H9 (cell line): ENCODE measurements at regions not wholly inside any gene's neighbourhood (a gene's known extent, or its start where the extent isn't known, plus 50 kb on each side); places are given as distances from the start of the nearest gene placed in this dataset.

Experiments used
- DNase-seq: peaks from one replicate; pipeline ENCODE4 v3.0.0-alpha.2; 2017
- H2AFZ ChIP-seq: one replicate; pipeline ENCODE4 v1.6.1; 2013; ENCODE audit warnings: mild to moderate bottlenecking, low read length, control low read depth, moderate library complexity
- H2AK5ac ChIP-seq: 2 replicates; pipeline ENCODE4 v1.6.1; 2013; ENCODE audit warnings: low read length, control low read depth, mixed read lengths; ENCODE audit not compliant: insufficient read length
- H2BK120ac ChIP-seq: one replicate; pipeline ENCODE4 v1.6.1; 2013; ENCODE audit warnings: low read depth, mild to moderate bottlenecking, low read length, control low read depth, inconsistent platforms; ENCODE audit not compliant: poor library complexity, severe bottlenecking
- H2BK12ac ChIP-seq: 2 replicates; pipeline ENCODE4 v1.6.1; 2013; ENCODE audit warnings: low read length, control low read depth, mixed read lengths, low read depth; ENCODE audit not compliant: insufficient read length
- H2BK15ac ChIP-seq: 2 replicates; pipeline ENCODE4 v1.6.1; 2013; ENCODE audit warnings: low read depth, low read length, control low read depth
- H2BK20ac ChIP-seq: one replicate; pipeline ENCODE4 v1.6.1; 2013; ENCODE audit warnings: low read depth, mild to moderate bottlenecking, low read length, control low read depth, inconsistent platforms; ENCODE audit not compliant: poor library complexity, severe bottlenecking
- H2BK5ac ChIP-seq: 2 replicates; pipeline ENCODE4 v1.6.1; 2013; ENCODE audit warnings: low read length, control low read depth, mixed read lengths; ENCODE audit not compliant: insufficient read length
- H3K14ac ChIP-seq: 2 replicates; pipeline ENCODE4 v1.6.1; 2013; ENCODE audit warnings: low read length, control low read depth; ENCODE audit not compliant: insufficient read depth
- H3K18ac ChIP-seq: 2 replicates; pipeline ENCODE4 v1.6.1; 2013; ENCODE audit warnings: low read depth, mild to moderate bottlenecking, mixed read lengths, low read length, control low read depth; ENCODE audit not compliant: insufficient read length
- H3K23ac ChIP-seq: 2 replicates; pipeline ENCODE4 v1.6.1; 2013; ENCODE audit warnings: low read length, control low read depth, mixed read lengths, low read depth; ENCODE audit not compliant: insufficient read length
- H3K23me2 ChIP-seq: 2 replicates; pipeline ENCODE4 v1.6.1; 2013; ENCODE audit warnings: low read depth, mild to moderate bottlenecking, mixed read lengths, low read length, control low read depth; ENCODE audit not compliant: insufficient read length, poor library complexity, severe bottlenecking
- H3K27ac ChIP-seq: 2 replicates; pipeline ENCODE4 v1.5.1; 2013; ENCODE audit warnings: low read length, control low read depth, mixed read lengths, low read depth; ENCODE audit not compliant: insufficient read length
- H3K27me3 ChIP-seq: 2 replicates; pipeline ENCODE4 v1.6.1; 2013; ENCODE audit warnings: low read length, control low read depth, inconsistent platforms; ENCODE audit not compliant: insufficient read depth
- H3K4ac ChIP-seq: 2 replicates; pipeline ENCODE4 v1.6.1; 2013; ENCODE audit warnings: low read depth, mild to moderate bottlenecking, control low read depth, inconsistent platforms, low read length, moderate library complexity
- H3K4me1 ChIP-seq: 2 replicates; pipeline ENCODE4 v1.6.1; 2013; ENCODE audit warnings: low read length, control low read depth, inconsistent platforms; ENCODE audit not compliant: insufficient read depth
- H3K4me2 ChIP-seq: 2 replicates; pipeline ENCODE4 v1.6.1; 2013; ENCODE audit warnings: low read length, control low read depth, mixed read lengths; ENCODE audit not compliant: insufficient read length, insufficient read depth
- H3K56ac ChIP-seq: 2 replicates; pipeline ENCODE4 v1.6.1; 2013; ENCODE audit warnings: low read depth, mild to moderate bottlenecking, mixed read lengths, low read length, control low read depth; ENCODE audit not compliant: insufficient read length
- H3K79me1 ChIP-seq: 2 replicates; pipeline ENCODE4 v1.6.1; 2013; ENCODE audit warnings: low read depth, mild to moderate bottlenecking, moderate library complexity, low read length, control low read depth, inconsistent platforms; ENCODE audit not compliant: insufficient read depth, poor library complexity, severe bottlenecking
- H3K79me2 ChIP-seq: 2 replicates; pipeline ENCODE4 v1.6.1; 2013; ENCODE audit warnings: low read length, control low read depth, inconsistent platforms; ENCODE audit not compliant: insufficient read depth
- H3K9ac ChIP-seq: 2 replicates; pipeline ENCODE4 v1.6.1; 2013; ENCODE audit warnings: low read length, control low read depth, mixed read lengths; ENCODE audit not compliant: insufficient read length; ENCODE audit errors: extremely low read depth
- H3K9me3 ChIP-seq: one replicate; pipeline ENCODE4 v1.6.1; 2013; ENCODE audit warnings: low read depth, low read length, inconsistent platforms; ENCODE audit not compliant: control insufficient read depth
- H3T11ph ChIP-seq: one replicate; pipeline ENCODE4 v1.6.1; 2013; ENCODE audit warnings: mild to moderate bottlenecking, low read length, control low read depth, inconsistent platforms
- H4K20me1 ChIP-seq: one replicate; pipeline ENCODE4 v1.6.1; 2013; ENCODE audit not compliant: control insufficient read depth, insufficient read length, insufficient read depth
- H4K5ac ChIP-seq: 2 replicates; pipeline ENCODE4 v1.6.1; 2013; ENCODE audit warnings: low read depth, mild to moderate bottlenecking, mixed read lengths, low read length, control low read depth; ENCODE audit not compliant: insufficient read length
- H4K8ac ChIP-seq: replicated peaks from 2 replicates; pipeline ENCODE4 v1.6.1; 2013; ENCODE audit warnings: low read length, control low read depth, mixed read lengths, low read depth; ENCODE audit not compliant: insufficient read length
- H4K91ac ChIP-seq: 2 replicates; pipeline ENCODE4 v1.6.1; 2013; ENCODE audit warnings: low read depth, mild to moderate bottlenecking, moderate library complexity, mixed read lengths, low read length, control low read depth; ENCODE audit not compliant: insufficient read length
- H3K27ac Mint-ChIP-seq, 3 experiments: 2 replicates in 2 of 3; 3 replicates in 1 of 3; pipeline ENCODE4 v1.8.0; 2020 to 2021; ENCODE audit warnings: mixed read lengths in 3 of 3, mild to moderate bottlenecking in 1 of 3, moderate library complexity in 1 of 3
- H3K27me3 Mint-ChIP-seq: 2 replicates; pipeline ENCODE4 v1.8.0; 2021; ENCODE audit warnings: low read depth, mild to moderate bottlenecking, moderate library complexity, mixed read lengths
- H3K36me3 Mint-ChIP-seq, 3 experiments: 2 replicates in 2 of 3; 3 replicates in 1 of 3; pipeline ENCODE4 v1.8.0; 2020 to 2021; ENCODE audit warnings: low read depth in 3 of 3, mixed read lengths in 3 of 3; ENCODE audit not compliant: insufficient read depth in 1 of 3
- H3K4me1 Mint-ChIP-seq, 2 experiments: 2 replicates each; pipeline ENCODE4 v1.8.0; 2020; ENCODE audit warnings: mixed read lengths in 2 of 2
- H3K4me3 Mint-ChIP-seq, 2 experiments: 2 replicates in 1 of 2; 3 replicates in 1 of 2; pipeline ENCODE4 v1.8.0; 2020 to 2021; ENCODE audit warnings: mild to moderate bottlenecking in 2 of 2, mixed read lengths in 2 of 2, moderate library complexity in 1 of 2
- H3K9me3 Mint-ChIP-seq, 2 experiments: 2 replicates in 1 of 2; 3 replicates in 1 of 2; pipeline ENCODE4 v1.8.0; 2020; ENCODE audit warnings: mild to moderate bottlenecking in 2 of 2, mixed read lengths in 2 of 2, moderate library complexity in 1 of 2
- CTCF ChIP-seq: fragments of 200-600 bp; sonication (generic); conservative IDR thresholded peaks from 3 replicates; pipeline ENCODE4 v1.8.0; 2021; ENCODE audit warnings: antibody characterized with exemption, mild to moderate bottlenecking
- WGBS: extraction: QIAGEN DNeasy Blood & Tissue Kit; methylation state at CpG from one replicate; pipeline ENCODE4 v1.1.7; 2013; ENCODE audit warnings: missing lambda C conversion rate, low lambda C conversion rate, mixed read lengths; ENCODE audit not compliant: insufficient read length; ENCODE audit errors: extremely low coverage; 5-methylcytosine and 5-hydroxymethylcytosine counted together

GRCh38 chr3:159819676-159820075 lies 169.0 kb upstream of the IL12A start:
- DNase-seq: no peak
- no peaks in the 10 kb centered on the region for H3K9me3 ChIP-seq
- 0 out of 7 replicates have a peak overlapping the region, but pooled peaks of 1 of the 3 experiments have one; percentile 31 for H3K27ac Mint-ChIP-seq
- H3K4me1 ChIP-seq: no peaks in the 10 kb centered on the region
- no peaks in the 10 kb centered on the region for H3K79me2 ChIP-seq
- H4K20me1 ChIP-seq: no peaks in the 10 kb centered on the region
- H3K36me3 Mint-ChIP-seq: no peaks in the 10 kb centered on the region
- H3K4me3 Mint-ChIP-seq: no peak overlapping the region
- peaks cover 6 to 8% of the 10 kb centered on the region in 2 experiments for H3K4me1 Mint-ChIP-seq
- H3K4me2 ChIP-seq: no peak overlapping the region
- H3K18ac ChIP-seq: no peak overlapping the region
- no peak overlapping the region for H2BK20ac ChIP-seq
- no CpG with 5 or more reads among the region's 1 CpG for WGBS
- H3K27me3 ChIP-seq: no peaks in the 10 kb centered on the region
- H3K79me1 ChIP-seq: no peaks in the 10 kb centered on the region
- no peak overlapping the region for H3K14ac ChIP-seq
- no peak overlapping the region for H3K27ac ChIP-seq
- H3K4ac ChIP-seq: no peak overlapping the region
- H3K23ac ChIP-seq: no peak overlapping the region
- H2AK5ac ChIP-seq: no peak overlapping the region
- H2BK120ac ChIP-seq: no peak overlapping the region
- H4K91ac ChIP-seq: no peak overlapping the region
- no peak overlapping the region for H4K8ac ChIP-seq
- no peaks in the 10 kb centered on the region for H3K9me3 Mint-ChIP-seq
- no peak overlapping the region for H2AFZ ChIP-seq
- no peak overlapping the region for H2BK12ac ChIP-seq
- no peaks in the 10 kb centered on the region for H3K27me3 Mint-ChIP-seq
- no peak overlapping the region for H3T11ph ChIP-seq
- no peak overlapping the region for H3K56ac ChIP-seq
- H4K5ac ChIP-seq: no peak overlapping the region
- no peak overlapping the region for H2BK5ac ChIP-seq
- TF ChIP-seq CTCF: no peak
- no peaks in the 10 kb centered on the region for H3K23me2 ChIP-seq
- H3K9ac ChIP-seq: no peak overlapping the region
- no peak overlapping the region for H2BK15ac ChIP-seq
